ENCODE measurements at regions not wholly inside any gene's neighbourhood (a gene's known extent, or its start where the extent isn't known, plus 50 kb on each side); places are given as distances from the start of the nearest gene placed in this dataset.
"Not testable (repeated sequence)": the region's sequence is repeated elsewhere in the genome, so short reads cannot be mapped to it uniquely, and the experiment has no call there.

GRCh38 chr9:135392511-135392910, 87.1 kb upstream of the PPP1R26 start:
- no peak for DNase-seq

GRCh38 chr9:135394131-135394530, 85.5 kb upstream of the PPP1R26 start:
- DNase-seq = no peak

- DNase-seq = no peak
Observed at GRCh38 chr9:135394699-135395645, 84.6 kb upstream of the PPP1R26 start.

- no peak for DNase-seq
Observed at GRCh38 chr9:135397142-135397541, 82.4 kb upstream of the PPP1R26 start.

- no peak for DNase-seq
Observed at GRCh38 chr9:135399000-135399649, 80.5 kb upstream of the PPP1R26 start.

GRCh38 chr9:135400496-135400895, 79.1 kb upstream of the PPP1R26 start:
- no peak for DNase-seq

- no peak for DNase-seq
Observed at GRCh38 chr9:135401218-135401617, 78.4 kb upstream of the PPP1R26 start.

GRCh38 chr9:135402048-135402738, 77.4 kb upstream of the PPP1R26 start:
- no peak for DNase-seq

GRCh38 chr9:135402739-135403695, 76.6 kb upstream of the PPP1R26 start:
- DNase-seq = no peak

GRCh38 chr9:135403733-135404450, 75.7 kb upstream of the PPP1R26 start:
- DNase-seq = no peak

- no peak for DNase-seq
Observed at GRCh38 chr9:135404451-135405144, 75.0 kb upstream of the PPP1R26 start.

GRCh38 chr9:135405145-135405464, 74.5 kb upstream of the PPP1R26 start:
- DNase-seq = not testable (repeated sequence)

- DNase-seq = no peak
Observed at GRCh38 chr9:135408476-135409254, 70.9 kb upstream of the PPP1R26 start.

- DNase-seq = no peak
Observed at GRCh38 chr9:135409286-135410200, 70.0 kb upstream of the PPP1R26 start.

GRCh38 chr9:135410421-135410820, 69.2 kb upstream of the PPP1R26 start:
- DNase-seq = no peak

- no peak for DNase-seq
Observed at GRCh38 chr9:135410831-135411473, 68.6 kb upstream of the PPP1R26 start.

- not testable (repeated sequence) for DNase-seq
Observed at GRCh38 chr9:135411605-135412004, 68.0 kb upstream of the PPP1R26 start.

GRCh38 chr9:135412315-135413085, 67.1 kb upstream of the PPP1R26 start:
- DNase-seq = peak; percentile 90

All from activated CD8-positive, alpha-beta memory T cell treated with anti-CD3 and anti-CD28 coated beads for 24 hours (primary cell).